Adrenal gland (tissue), 5 donors: ENCODE measurements at regions not wholly inside any gene's neighbourhood (a gene's known extent, or its start where the extent isn't known, plus 50 kb on each side); places are given as distances from the start of the nearest gene placed in this dataset.

Source experiments
- POLR2A ChIP-seq, 2 donors: fragments of 450-650 bp; IDR thresholded peaks; one replicate each; pipeline ENCODE4 v1.6.1; 2017; ENCODE audit warnings: antibody characterized with exemption in 2 of 2, mild to moderate bottlenecking in 2 of 2, moderate library complexity in 1 of 2
- TF ChIP-seq, protein P1 (sequence below), 6 experiments: fragments of 450-650 bp in 4 of 6; fragments of 200-600 bp in 2 of 6; sonication (generic) in 1 of 6; IDR thresholded peaks; 1 replicate in 5 of 6; 2 replicates in 1 of 6; pipeline versions ENCODE4 v1.5.1 to v1.8.0; 2016 to 2021; ENCODE audit warnings: antibody characterized with exemption in 6 of 6, mild to moderate bottlenecking in 2 of 6, moderate library complexity in 1 of 6
- donor health status: DM: no; HTN: no; CAD: no.

DNA sequence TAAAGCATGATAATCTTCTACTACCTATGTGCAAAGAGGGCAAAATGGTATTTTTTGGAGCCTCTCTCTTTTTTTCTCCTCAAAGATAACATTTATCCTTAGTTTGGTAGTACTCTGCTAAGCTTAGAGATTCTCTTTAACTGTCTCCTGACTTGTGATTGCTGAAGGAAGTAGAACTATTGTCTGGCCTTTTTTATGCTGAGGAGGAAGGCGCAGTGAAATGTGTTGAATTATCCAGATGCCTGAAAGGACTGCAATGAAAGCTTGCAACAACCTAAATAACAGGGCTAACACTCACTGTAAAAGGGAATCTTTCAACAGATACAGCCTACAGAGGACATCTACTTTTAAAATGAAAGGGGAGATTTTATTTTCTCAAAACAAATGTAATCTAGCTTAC lies 59.5 kb upstream of the CCDC160 start:
- TF ChIP-seq, protein P1, sequence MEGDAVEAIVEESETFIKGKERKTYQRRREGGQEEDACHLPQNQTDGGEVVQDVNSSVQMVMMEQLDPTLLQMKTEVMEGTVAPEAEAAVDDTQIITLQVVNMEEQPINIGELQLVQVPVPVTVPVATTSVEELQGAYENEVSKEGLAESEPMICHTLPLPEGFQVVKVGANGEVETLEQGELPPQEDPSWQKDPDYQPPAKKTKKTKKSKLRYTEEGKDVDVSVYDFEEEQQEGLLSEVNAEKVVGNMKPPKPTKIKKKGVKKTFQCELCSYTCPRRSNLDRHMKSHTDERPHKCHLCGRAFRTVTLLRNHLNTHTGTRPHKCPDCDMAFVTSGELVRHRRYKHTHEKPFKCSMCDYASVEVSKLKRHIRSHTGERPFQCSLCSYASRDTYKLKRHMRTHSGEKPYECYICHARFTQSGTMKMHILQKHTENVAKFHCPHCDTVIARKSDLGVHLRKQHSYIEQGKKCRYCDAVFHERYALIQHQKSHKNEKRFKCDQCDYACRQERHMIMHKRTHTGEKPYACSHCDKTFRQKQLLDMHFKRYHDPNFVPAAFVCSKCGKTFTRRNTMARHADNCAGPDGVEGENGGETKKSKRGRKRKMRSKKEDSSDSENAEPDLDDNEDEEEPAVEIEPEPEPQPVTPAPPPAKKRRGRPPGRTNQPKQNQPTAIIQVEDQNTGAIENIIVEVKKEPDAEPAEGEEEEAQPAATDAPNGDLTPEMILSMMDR (IDR thresholded peaks at IDR 0.05): no peak
- no peak for TF ChIP-seq POLR2A (IDR thresholded peaks at IDR 0.05)
